ENCODE measurements at regions not wholly inside any gene's neighbourhood (a gene's known extent, or its start where the extent isn't known, plus 50 kb on each side); places are given as distances from the start of the nearest gene placed in this dataset.

DNA sequence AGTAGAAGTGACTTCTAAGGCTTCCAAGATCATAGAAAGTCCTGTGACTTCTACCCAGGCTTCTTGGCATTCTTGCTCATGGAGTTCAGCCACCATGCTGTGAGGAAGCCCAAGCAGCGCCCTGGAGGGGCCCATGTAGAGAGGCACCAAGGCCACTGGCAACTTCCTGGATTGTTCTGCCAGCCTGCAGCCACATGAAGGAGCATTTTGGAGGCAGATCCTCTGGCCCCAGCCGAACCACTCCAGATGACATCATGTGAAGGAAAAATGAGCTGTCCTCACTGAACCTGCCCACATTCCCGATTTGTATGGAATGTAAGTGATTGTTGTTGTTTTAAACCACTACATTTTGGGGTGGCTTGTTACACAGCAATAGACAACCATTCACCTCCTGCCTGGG, 51.5 kb upstream of the MNX1 start:
- DNase-seq, result no peak

GRCh38 chr7:157065046-157065445, 54.6 kb upstream of the MNX1 start:
- DNase-seq, result no peak

GRCh38 chr7:157072361-157072760, 61.9 kb upstream of the MNX1 start:
- no peak for DNase-seq

GRCh38 chr7:157073335-157073734, 62.9 kb upstream of the MNX1 start:
- no peak for DNase-seq

DNA sequence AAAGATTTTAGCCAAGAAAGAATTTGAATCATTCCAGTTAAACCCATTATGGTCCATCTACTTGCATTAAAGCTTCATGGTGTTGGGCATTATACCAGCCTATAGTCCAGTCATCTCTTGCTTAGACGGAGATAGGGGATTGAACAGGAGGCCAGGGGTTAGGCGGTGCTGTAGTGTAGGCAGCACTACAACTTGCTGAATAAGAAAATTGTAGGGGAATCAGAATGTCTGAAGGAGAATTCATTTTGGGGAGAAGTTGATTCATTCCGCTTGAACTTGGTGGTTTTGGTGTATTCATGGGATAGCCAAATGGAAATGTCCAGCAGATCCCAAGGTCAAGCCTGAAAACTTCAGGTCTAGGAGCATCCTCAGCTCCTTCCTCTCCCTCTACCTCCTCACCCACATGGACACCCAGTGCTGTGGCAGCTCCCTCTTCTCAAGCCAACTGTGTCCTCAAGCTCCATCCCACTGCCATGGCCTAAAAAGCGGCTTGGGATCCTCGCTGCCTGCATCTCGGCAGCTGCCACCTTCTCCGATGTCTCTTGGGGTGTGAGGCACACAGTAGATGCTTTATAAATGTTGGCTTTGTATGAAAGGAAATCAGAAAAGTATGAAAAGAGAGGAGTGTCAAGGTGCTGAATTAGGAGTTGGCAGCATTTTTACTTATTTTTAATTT, 63.6 kb upstream of the MNX1 start:
- no peak for DNase-seq

DNA sequence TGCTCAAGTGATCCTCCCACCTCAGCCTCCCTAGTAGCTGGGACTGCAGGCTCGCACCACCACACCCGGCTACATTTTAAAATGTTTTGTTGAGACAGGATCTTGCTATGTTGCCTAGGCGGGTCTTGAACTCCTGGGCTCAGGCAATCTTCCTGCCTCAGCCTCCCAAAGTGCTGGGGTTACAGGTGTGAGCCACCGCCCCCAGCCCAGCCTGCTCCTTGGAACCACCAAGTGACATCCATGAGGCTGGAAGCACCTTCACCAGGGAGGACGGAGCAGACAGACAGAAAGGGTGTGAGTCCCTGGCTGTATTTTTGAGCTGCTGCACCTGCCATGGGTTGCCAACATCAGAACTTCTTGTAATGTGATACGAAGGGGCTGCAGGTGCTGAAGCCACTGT, 62.3 kb upstream of the UBE3C start:
- DNase-seq, result no peak

DNA sequence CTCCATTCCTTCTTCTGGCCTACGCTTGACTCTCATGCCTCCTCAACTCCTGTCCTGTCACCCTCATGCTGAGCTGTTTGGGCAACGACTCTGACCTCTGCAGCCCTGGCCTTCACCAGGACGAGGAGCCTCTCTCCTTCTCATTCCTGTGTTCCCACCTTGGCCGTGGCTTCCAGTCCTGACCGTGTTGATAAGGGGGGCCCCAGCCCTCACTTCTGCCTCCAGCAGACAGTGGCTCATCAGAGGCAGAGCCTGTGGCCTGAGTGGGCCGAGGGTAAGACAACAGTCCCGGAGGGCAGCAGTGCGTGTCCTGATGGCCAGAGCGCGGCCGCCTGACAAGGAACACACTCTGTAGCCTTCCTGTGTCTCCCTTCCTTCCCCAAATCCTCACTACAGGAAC, 61.7 kb upstream of the UBE3C start:
- DNase-seq, result no peak

- DNase-seq, result peak; percentile 46
These were observed 60.6 kb upstream of the UBE3C start for GRCh38 chr7:157077986-157078644.

- no peak for DNase-seq
These were observed 59.6 kb upstream of the UBE3C start for GRCh38 chr7:157079116-157079515.

GRCh38 chr7:157080111-157080730, 58.5 kb upstream of the UBE3C start:
- no peak for DNase-seq

DNA sequence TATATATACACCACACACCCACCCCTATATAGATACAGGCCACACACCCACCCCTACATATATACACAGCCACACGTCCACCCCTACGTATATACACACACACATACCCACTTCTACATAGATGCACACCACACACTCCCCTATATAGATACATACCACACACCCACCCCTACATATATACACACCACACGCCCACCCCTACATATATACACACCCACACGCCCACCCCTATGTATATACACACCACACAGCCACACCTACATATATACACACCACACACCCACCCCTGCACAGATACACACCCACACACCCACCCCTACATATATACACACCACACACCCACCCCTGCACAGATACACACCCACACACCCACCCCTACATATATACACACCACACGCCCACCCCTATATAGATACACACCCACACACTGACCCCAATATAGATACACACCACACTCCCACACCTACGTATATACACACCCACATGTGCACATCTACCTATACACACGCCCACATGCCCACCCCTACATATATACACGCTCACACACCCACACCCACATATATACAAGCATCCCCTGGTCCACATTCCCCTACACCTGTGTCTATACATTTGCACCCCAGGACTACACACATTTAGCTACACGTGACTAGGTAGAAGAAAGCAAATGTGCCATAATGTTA, 52.1 kb upstream of the UBE3C start:
- DNase-seq, result no peak

DNA sequence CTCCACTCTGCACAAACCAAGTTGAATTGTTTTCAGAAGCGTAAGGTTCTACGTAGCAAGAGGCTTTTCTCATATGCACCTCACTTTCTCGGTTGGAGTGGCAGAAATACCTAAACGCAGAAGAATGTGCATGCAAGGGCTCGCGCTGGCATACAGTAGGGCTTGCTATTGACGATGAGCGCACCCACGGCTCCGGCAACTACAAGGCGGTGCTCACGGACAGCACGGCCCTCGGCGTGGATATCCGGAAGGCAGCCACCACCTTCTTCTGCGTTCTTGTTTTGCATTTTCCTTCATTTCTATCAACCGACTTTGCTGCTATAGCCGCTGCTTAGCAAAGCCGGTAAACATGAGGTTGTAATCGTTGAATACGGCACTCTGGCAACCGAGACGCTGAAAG, 51.1 kb upstream of the UBE3C start:
- no peak for DNase-seq

DNA sequence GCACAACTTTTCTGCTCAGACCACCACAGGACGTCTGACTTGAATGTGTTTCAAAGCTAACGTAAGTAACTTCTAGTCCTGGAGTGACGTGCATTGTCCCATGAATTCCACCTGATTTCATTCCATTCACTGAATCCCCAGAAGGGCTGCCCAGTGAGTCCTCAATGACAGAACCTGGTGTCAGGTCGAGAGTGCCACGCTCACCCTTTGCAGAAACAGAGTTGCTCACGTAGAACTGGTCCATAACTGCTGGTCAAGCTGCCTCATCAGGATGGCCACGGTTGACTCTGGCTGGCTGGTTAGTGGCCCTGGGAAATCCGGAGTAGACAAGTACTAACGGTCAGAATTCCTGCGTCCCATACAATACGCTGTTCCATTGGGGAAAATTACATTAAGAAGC, 50.6 kb upstream of the UBE3C start:
- DNase-seq, result no peak
